ENCODE measurements at regions not wholly inside any gene's neighbourhood (a gene's known extent, or its start where the extent isn't known, plus 50 kb on each side); places are given as distances from the start of the nearest gene placed in this dataset.

GRCh38 chr7:72524037-72524436 is 111.9 kb upstream of the CALN1 start:
- H3K4me3 ChIP-seq (ENCODE audit: insufficient read depth, low read depth, low read length), result no peak overlapping the region
- H3K27me3 ChIP-seq (ENCODE audit: control insufficient read depth, insufficient read depth, low read length), result no peaks in the 10 kb centered on the region
- no peak for DNase-seq
- no peaks in the 10 kb centered on the region for H3K36me3 ChIP-seq (replicated peaks; ENCODE audit: control insufficient read depth, insufficient read depth, low read length)

DNA sequence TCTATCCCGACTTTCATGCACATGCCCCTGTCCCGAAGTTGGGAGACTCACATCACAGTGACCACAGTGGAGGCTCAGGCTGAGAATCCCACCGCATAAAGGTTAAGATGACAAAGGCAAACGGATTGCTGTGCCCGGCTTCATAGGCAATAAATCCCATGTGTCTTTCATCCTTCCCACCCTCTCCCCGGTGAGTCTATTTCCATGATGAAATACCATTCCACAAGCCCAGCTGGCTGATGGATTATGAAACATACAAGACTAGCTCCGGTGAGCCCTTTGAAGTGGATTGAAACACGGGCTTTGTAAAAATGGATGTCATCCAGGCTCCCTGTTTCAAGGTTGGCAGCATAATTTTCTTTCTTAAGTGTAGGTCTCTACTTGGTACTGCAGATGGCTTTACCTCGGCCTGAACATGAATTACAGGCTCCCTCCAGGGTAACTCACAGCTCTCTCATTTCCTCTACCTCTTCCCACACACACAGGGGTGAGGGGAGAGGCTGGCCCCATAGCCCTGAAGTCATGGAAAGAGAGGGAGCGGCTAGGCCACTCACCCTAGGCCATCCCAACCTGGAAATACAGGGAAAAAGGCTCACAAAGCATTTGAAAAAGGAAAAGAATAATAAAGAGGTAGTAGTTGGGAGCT is 92.0 kb upstream of the CALN1 start:
- no peak for DNase-seq
- Histone ChIP-seq H3K36me3 (replicated peaks; ENCODE audit: control insufficient read depth, insufficient read depth, low read length) (no peaks in the 10 kb centered on the region), H3K4me3 (ENCODE audit: insufficient read depth, low read depth, low read length) (no peak overlapping the region), H3K27me3 (ENCODE audit: control insufficient read depth, insufficient read depth, low read length) (no peaks in the 10 kb centered on the region; the same call in 1 of the 2 replicates)

GRCh38 chr7:72503644-72504043 is 91.5 kb upstream of the CALN1 start:
- Histone ChIP-seq H3K27me3 (ENCODE audit: control insufficient read depth, insufficient read depth, low read length) (no peaks in the 10 kb centered on the region; the same call in 1 of the 2 replicates), H3K36me3 (replicated peaks; ENCODE audit: control insufficient read depth, insufficient read depth, low read length) (no peaks in the 10 kb centered on the region), H3K4me3 (ENCODE audit: insufficient read depth, low read depth, low read length) (no peak overlapping the region)
- DNase-seq, result no peak

DNA sequence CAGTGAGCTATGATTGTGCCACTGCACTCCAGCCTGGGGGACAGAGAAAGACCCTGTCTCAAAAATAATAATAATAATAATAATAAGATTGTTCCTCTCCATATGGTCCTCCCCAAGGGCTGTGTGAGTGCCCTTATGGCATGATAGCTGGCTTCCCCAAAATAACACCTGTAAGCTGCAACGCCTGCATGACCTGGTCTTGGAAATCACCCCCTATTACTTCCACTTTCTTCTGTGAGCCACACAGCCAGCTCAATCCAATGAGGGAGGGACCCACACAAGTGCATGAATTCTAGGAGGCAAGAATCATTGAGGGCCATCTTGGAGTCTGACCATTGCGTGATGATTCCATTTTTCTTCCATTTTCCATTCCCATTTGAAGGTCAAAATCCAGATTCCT is 82.7 kb upstream of the CALN1 start:
- H3K27me3 ChIP-seq (ENCODE audit: control insufficient read depth, insufficient read depth, low read length), result no peaks in the 10 kb centered on the region; the same call in 1 of the 2 replicates
- no peaks in the 10 kb centered on the region for H3K36me3 ChIP-seq (replicated peaks; ENCODE audit: control insufficient read depth, insufficient read depth, low read length)
- no peak for DNase-seq
- no peak overlapping the region for H3K4me3 ChIP-seq (ENCODE audit: insufficient read depth, low read depth, low read length)

DNA sequence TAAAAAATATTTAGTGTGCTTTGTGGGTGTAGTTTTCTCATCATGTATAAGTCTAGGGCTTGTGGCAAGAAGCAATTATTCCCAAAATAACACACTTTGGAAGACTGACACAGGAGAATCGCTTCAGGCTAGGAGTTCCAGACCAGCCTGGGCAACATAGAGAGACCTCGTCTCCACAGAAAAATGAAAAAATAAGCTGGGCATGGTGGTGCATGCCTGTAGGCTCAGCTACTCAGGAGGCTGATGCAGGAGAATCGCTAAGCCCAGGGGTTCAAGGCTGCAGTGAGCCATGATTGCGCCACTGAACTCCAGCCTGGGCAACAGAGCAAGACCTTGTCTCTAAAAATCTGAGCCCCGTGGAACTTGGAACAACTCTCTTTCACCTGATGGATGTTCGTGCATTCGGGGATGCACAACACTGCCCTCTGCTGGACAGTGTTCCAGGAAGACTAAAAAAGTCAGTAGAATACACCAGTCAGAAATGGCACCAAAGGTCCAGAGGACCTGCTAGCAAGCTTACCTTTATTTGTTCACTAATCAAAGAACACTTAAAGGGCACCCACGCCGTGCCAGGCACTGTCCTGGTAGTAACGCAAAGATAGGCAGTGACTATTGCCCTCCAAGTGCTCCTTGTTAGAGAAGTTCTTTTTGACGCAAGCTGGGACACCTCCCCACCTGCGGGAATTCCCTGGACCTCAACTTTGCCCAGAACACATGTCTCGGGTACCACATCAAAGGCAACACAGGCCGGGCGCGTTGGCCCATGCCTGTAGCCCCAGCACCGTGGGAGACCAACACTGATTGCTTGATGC is 81.9 kb upstream of the CALN1 start:
- Histone ChIP-seq H3K36me3 (replicated peaks; ENCODE audit: control insufficient read depth, insufficient read depth, low read length) (no peaks in the 10 kb centered on the region), H3K27me3 (ENCODE audit: control insufficient read depth, insufficient read depth, low read length) (no peaks in the 10 kb centered on the region), H3K4me3 (ENCODE audit: insufficient read depth, low read depth, low read length) (no peak overlapping the region)
- DNase-seq, result peak; percentile 67

GRCh38 chr7:72492461-72493065 is 80.4 kb upstream of the CALN1 start:
- no peak overlapping the region for H3K4me3 ChIP-seq (ENCODE audit: insufficient read depth, low read depth, low read length)
- H3K36me3 ChIP-seq (replicated peaks; ENCODE audit: control insufficient read depth, insufficient read depth, low read length), result no peaks in the 10 kb centered on the region
- no peak for DNase-seq
- H3K27me3 ChIP-seq (ENCODE audit: control insufficient read depth, insufficient read depth, low read length), result no peaks in the 10 kb centered on the region

- no peaks in the 10 kb centered on the region for H3K27me3 ChIP-seq (ENCODE audit: control insufficient read depth, insufficient read depth, low read length)
- H3K36me3 ChIP-seq (replicated peaks; ENCODE audit: control insufficient read depth, insufficient read depth, low read length), result no peaks in the 10 kb centered on the region
- DNase-seq, result no peak
- no peak overlapping the region for H3K4me3 ChIP-seq (ENCODE audit: insufficient read depth, low read depth, low read length)
Observed at GRCh38 chr7:72490301-72490700, 78.2 kb upstream of the CALN1 start.

GRCh38 chr7:72481934-72482333 is 69.8 kb upstream of the CALN1 start:
- no peak for DNase-seq
- no peak overlapping the region for H3K4me3 ChIP-seq (ENCODE audit: insufficient read depth, low read depth, low read length)
- no peaks in the 10 kb centered on the region for H3K27me3 ChIP-seq (ENCODE audit: control insufficient read depth, insufficient read depth, low read length)

GRCh38 chr7:72476608-72477305 is 64.6 kb upstream of the CALN1 start:
- Histone ChIP-seq H3K4me3 (ENCODE audit: insufficient read depth, low read depth, low read length) (no peak overlapping the region), H3K27me3 (ENCODE audit: control insufficient read depth, insufficient read depth, low read length) (no peaks in the 10 kb centered on the region), H3K36me3 (replicated peaks; ENCODE audit: control insufficient read depth, insufficient read depth, low read length) (no peaks in the 10 kb centered on the region)
- DNase-seq, result no peak

More at GRCh38 chr7:72481934-72482333, 69.8 kb upstream of the CALN1 start:
- no peaks in the 10 kb centered on the region for H3K36me3 ChIP-seq (replicated peaks; ENCODE audit: control insufficient read depth, insufficient read depth, low read length)

DNA sequence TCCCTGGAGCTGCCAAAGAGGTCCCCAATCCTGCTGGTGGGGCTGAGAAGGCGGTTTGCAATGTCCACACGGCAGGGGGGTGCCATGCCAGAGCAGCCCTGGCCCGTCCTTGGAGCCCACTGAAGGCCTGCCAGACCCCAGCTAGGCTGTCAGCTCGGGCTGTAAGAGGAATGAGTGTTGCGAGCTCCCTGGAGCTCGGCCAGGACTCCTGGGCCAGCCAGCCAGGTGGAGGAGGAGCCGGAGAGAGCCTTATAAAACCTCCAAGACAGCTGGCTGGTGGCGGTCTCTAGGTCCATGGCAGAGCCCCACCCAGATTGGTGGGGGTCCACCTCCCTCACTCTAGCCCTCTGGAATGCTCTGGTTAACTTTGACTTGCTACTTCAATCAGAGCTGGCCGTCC is 55.1 kb upstream of the CALN1 start:
- DNase-seq, result peak; percentile 23
- H3K4me3 ChIP-seq (ENCODE audit: insufficient read depth, low read depth, low read length), result no peak overlapping the region
- H3K36me3 ChIP-seq (replicated peaks; ENCODE audit: control insufficient read depth, insufficient read depth, low read length), result no peaks in the 10 kb centered on the region
- no peaks in the 10 kb centered on the region for H3K27me3 ChIP-seq (ENCODE audit: control insufficient read depth, insufficient read depth, low read length)

GRCh38 chr7:72466797-72467196 is 54.7 kb upstream of the CALN1 start:
- no peak for DNase-seq
- Histone ChIP-seq H3K36me3 (replicated peaks; ENCODE audit: control insufficient read depth, insufficient read depth, low read length) (no peaks in the 10 kb centered on the region), H3K4me3 (ENCODE audit: insufficient read depth, low read depth, low read length) (no peak overlapping the region), H3K27me3 (ENCODE audit: control insufficient read depth, insufficient read depth, low read length) (no peaks in the 10 kb centered on the region)

GRCh38 chr7:72465521-72465920 is 53.4 kb upstream of the CALN1 start:
- DNase-seq, result no peak
- no peaks in the 10 kb centered on the region for H3K36me3 ChIP-seq (replicated peaks; ENCODE audit: control insufficient read depth, insufficient read depth, low read length)
- no peaks in the 10 kb centered on the region for H3K27me3 ChIP-seq (ENCODE audit: control insufficient read depth, insufficient read depth, low read length)
- no peak overlapping the region for H3K4me3 ChIP-seq (ENCODE audit: insufficient read depth, low read depth, low read length)

DNA sequence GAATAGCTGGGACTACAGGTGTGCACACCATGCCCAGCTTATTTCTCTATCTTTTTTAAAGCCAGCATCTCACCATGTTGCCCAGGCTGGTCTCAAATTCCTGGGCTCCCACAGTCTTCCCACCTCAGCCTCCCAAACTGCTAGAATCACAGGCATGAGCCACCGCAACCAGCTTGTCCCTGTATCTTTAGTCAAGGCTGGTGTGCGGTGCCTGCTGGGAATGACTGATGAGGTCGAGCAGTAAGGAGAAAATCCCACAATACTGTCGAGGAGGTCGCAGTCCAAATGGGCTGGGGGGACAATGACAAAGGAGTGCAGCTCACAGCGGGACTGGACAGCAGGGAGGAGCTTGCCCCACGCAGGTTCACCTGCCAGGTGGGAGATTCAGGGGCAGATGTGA is 50.2 kb upstream of the CALN1 start:
- H3K27me3 ChIP-seq (ENCODE audit: control insufficient read depth, insufficient read depth, low read length), result no peaks in the 10 kb centered on the region
- H3K36me3 ChIP-seq (replicated peaks; ENCODE audit: control insufficient read depth, insufficient read depth, low read length), result no peaks in the 10 kb centered on the region
- DNase-seq, result no peak
- no peak overlapping the region for H3K4me3 ChIP-seq (ENCODE audit: insufficient read depth, low read depth, low read length)

Measured in H7 (cell line).